Loucy (cell line): ENCODE measurements at regions not wholly inside any gene's neighbourhood (a gene's known extent, or its start where the extent isn't known, plus 50 kb on each side); places are given as distances from the start of the nearest gene placed in this dataset.

Source experiments
- H2AFZ ChIP-seq: fragments of 200-600 bp; sonication (generic); 2 replicates; pipeline ENCODE4 v1.6.0; 2016; ENCODE audit warnings: antibody characterized with exemption, mild to moderate bottlenecking, low read length, moderate library complexity
- H3F3A ChIP-seq: fragments of 200-600 bp; 2 replicates; pipeline ENCODE4 v1.6.0; 2016; ENCODE audit warnings: antibody characterized with exemption, low read depth, mild to moderate bottlenecking
- H3K27me3 ChIP-seq: fragments of 200-600 bp; sonication (generic); 2 replicates; pipeline ENCODE4 v1.6.1; 2014; ENCODE audit warnings: low read length, mild to moderate bottlenecking; ENCODE audit not compliant: insufficient read depth, poor library complexity, severe bottlenecking
- H3K36me3 ChIP-seq: fragments of 200-600 bp; sonication (generic); 2 replicates; pipeline ENCODE4 v1.6.1; 2016; ENCODE audit warnings: low read length; ENCODE audit not compliant: insufficient read depth
- H3K4me1 ChIP-seq: fragments of 200-600 bp; sonication (generic); 2 replicates; pipeline ENCODE4 v1.5.1; 2014; ENCODE audit warnings: low read length, mild to moderate bottlenecking; ENCODE audit not compliant: insufficient read depth, poor library complexity, severe bottlenecking
- H3K4me2 ChIP-seq: fragments of 200-600 bp; sonication (generic); 2 replicates; pipeline ENCODE4 v1.6.0; 2014; ENCODE audit warnings: antibody characterized with exemption, low read length, low read depth, mild to moderate bottlenecking; ENCODE audit not compliant: poor library complexity, severe bottlenecking
- H3K4me3 ChIP-seq: fragments of 200-600 bp; sonication (generic); 2 replicates; pipeline ENCODE4 v1.5.1; 2014; ENCODE audit warnings: low read length, mild to moderate bottlenecking, mixed read lengths; ENCODE audit not compliant: poor library complexity, severe bottlenecking
- H3K79me2 ChIP-seq: fragments of 200-600 bp; sonication (generic); 2 replicates; pipeline ENCODE4 v1.6.1; 2014; ENCODE audit warnings: low read length; ENCODE audit not compliant: insufficient read depth
- H3K9ac ChIP-seq: fragments of 200-600 bp; sonication (generic); 2 replicates; pipeline ENCODE4 v1.6.0; 2014; ENCODE audit warnings: mild to moderate bottlenecking, low read depth, low read length, moderate library complexity; ENCODE audit not compliant: poor library complexity, severe bottlenecking
- H3K9me2 ChIP-seq: fragments of 200-600 bp; sonication (generic); replicated peaks from 2 replicates; pipeline ENCODE4 v1.6.1; 2016; ENCODE audit warnings: low read depth, low read length, mixed read lengths
- H3K9me3 ChIP-seq: fragments of 200-600 bp; sonication (generic); 2 replicates; pipeline ENCODE4 v1.6.1; 2014; ENCODE audit warnings: mild to moderate bottlenecking, antibody characterized with exemption, low read length, low read depth; ENCODE audit not compliant: insufficient read depth
- H4K20me1 ChIP-seq: fragments of 200-600 bp; sonication (generic); 2 replicates; pipeline ENCODE4 v1.6.0; 2014; ENCODE audit warnings: antibody characterized with exemption, low read length, mild to moderate bottlenecking; ENCODE audit not compliant: insufficient read depth, poor library complexity, severe bottlenecking
- CTCF ChIP-seq: fragments of 200-600 bp; sonication (generic); conservative IDR thresholded peaks from 2 replicates; pipeline ENCODE4 v1.5.1; 2014; ENCODE audit warnings: mild to moderate bottlenecking, antibody characterized with exemption, low read length
- EZH2phosphoT487 ChIP-seq: fragments of 200-600 bp; IDR thresholded peaks from 2 replicates; pipeline ENCODE4 v1.6.1; 2018; ENCODE audit warnings: antibody characterized with exemption, mild to moderate bottlenecking, moderate library complexity, borderline replicate concordance

- Histone ChIP-seq H3K9me3 (no peaks in the 10 kb centered on the region), H3K79me2 (no peaks in the 10 kb centered on the region), H3K4me2 (no peak overlapping the region), H2AFZ (no peak overlapping the region), H3F3A (no peaks in the 10 kb centered on the region), H3K27me3 (no peaks in the 10 kb centered on the region), H3K9ac (no peak overlapping the region), H3K36me3 (no peaks in the 10 kb centered on the region), H3K4me1 (no peaks in the 10 kb centered on the region), H3K9me2 (no peaks in the 10 kb centered on the region), H4K20me1 (no peaks in the 10 kb centered on the region), H3K4me3 (no peak overlapping the region)
- TF ChIP-seq CTCF (no peak), EZH2phosphoT487 (no peak)
These were observed 469.0 kb upstream of the NWD2 start for GRCh38 chr4:36775544-36775943.

- H3K4me2 ChIP-seq, result no peak overlapping the region
- no peaks in the 10 kb centered on the region for H3K36me3 ChIP-seq
- H3K9ac ChIP-seq, result no peak overlapping the region
- H3K79me2 ChIP-seq, result no peaks in the 10 kb centered on the region
- no peaks in the 10 kb centered on the region for H3K9me2 ChIP-seq
- no peaks in the 10 kb centered on the region for H3K27me3 ChIP-seq
- H3F3A ChIP-seq, result no peaks in the 10 kb centered on the region
- TF ChIP-seq CTCF (no peak), EZH2phosphoT487 (no peak)
- no peaks in the 10 kb centered on the region for H3K9me3 ChIP-seq
- H4K20me1 ChIP-seq, result no peaks in the 10 kb centered on the region
- no peak overlapping the region for H2AFZ ChIP-seq
- H3K4me1 ChIP-seq, result no peaks in the 10 kb centered on the region
- no peak overlapping the region for H3K4me3 ChIP-seq
These were observed 464.9 kb upstream of the NWD2 start for GRCh38 chr4:36779601-36780000.

- H3K9ac ChIP-seq, result no peak overlapping the region
- no peaks in the 10 kb centered on the region for H3K9me2 ChIP-seq
- H3F3A ChIP-seq, result no peaks in the 10 kb centered on the region
- TF ChIP-seq EZH2phosphoT487, result no peak
- no peaks in the 10 kb centered on the region for H3K27me3 ChIP-seq
- no peak overlapping the region for H3K4me3 ChIP-seq
- H3K79me2 ChIP-seq, result no peaks in the 10 kb centered on the region
- H3K4me1 ChIP-seq, result no peaks in the 10 kb centered on the region
- no peaks in the 10 kb centered on the region for H3K9me3 ChIP-seq
- no peaks in the 10 kb centered on the region for H4K20me1 ChIP-seq
- no peak overlapping the region for H3K4me2 ChIP-seq
- no peak overlapping the region for H2AFZ ChIP-seq
- no peaks in the 10 kb centered on the region for H3K36me3 ChIP-seq
These were observed 458.6 kb upstream of the NWD2 start for GRCh38 chr4:36785973-36786372.

- Histone ChIP-seq H3K4me1 (no peaks in the 10 kb centered on the region), H3K79me2 (no peaks in the 10 kb centered on the region), H3K27me3 (no peaks in the 10 kb centered on the region), H4K20me1 (no peaks in the 10 kb centered on the region), H2AFZ (no peak overlapping the region), H3F3A (no peaks in the 10 kb centered on the region), H3K9me3 (no peaks in the 10 kb centered on the region), H3K36me3 (no peaks in the 10 kb centered on the region), H3K9me2 (no peaks in the 10 kb centered on the region), H3K4me3 (no peak overlapping the region), H3K9ac (no peak overlapping the region), H3K4me2 (no peak overlapping the region)
- TF ChIP-seq CTCF, result no peak
- no peak for TF ChIP-seq EZH2phosphoT487
These were observed 458.0 kb upstream of the NWD2 start for GRCh38 chr4:36786519-36786918.
